H1 (cell line): ENCODE measurements at regions not wholly inside any gene's neighbourhood (a gene's known extent, or its start where the extent isn't known, plus 50 kb on each side); places are given as distances from the start of the nearest gene placed in this dataset.
A peak's percentile ranks its signal among the peaks of the same experiment; 100 is the strongest.

Experiments used
- CTCF ChIA-PET: fragments of 300-600 bp; sonication (Branson Sonifier 250); formaldehyde crosslinking; loops from one replicate; lab custom pipeline; 2021; ENCODE audit not compliant: partially characterized antibody; lab: Charles Lee
- POLR2A ChIA-PET: fragments of 300-600 bp; sonication (Branson Sonifier 250); formaldehyde crosslinking; loops from one replicate; lab custom pipeline; 2021; ENCODE audit warnings: inconsistent platforms; ENCODE audit not compliant: partially characterized antibody; lab: Charles Lee
- DNase-seq, 2 experiments: peaks; one replicate each; pipeline versions ENCODE4 v3.0.0 to v3.0.0-alpha.2; 2010 to 2022; ENCODE audit warnings: low spot score in 2 of 2, low read depth in 1 of 2, mixed read lengths in 1 of 2
- FAIRE-seq: peaks from 2 replicates; lab custom pipeline; 2011; peaks lifted over from hg19 to GRCh38; lab: Jason Lieb, UNC
- H2AFZ ChIP-seq: 2 replicates; pipeline ENCODE4 v1.8.1; 2012; ENCODE audit warnings: low read length, inconsistent platforms
- H2AK5ac ChIP-seq: 2 replicates; pipeline ENCODE4 v1.6.1; 2013; ENCODE audit warnings: low read depth, low read length
- H2BK120ac ChIP-seq: replicated peaks from 2 replicates; pipeline ENCODE3; 2013; ENCODE audit warnings: low read depth, low read length, inconsistent platforms
- H2BK12ac ChIP-seq: 2 replicates; pipeline ENCODE4 v1.6.1; 2013; ENCODE audit warnings: low read depth, low read length
- H2BK15ac ChIP-seq: 2 replicates; pipeline ENCODE4 v1.6.1; 2013; ENCODE audit warnings: low read length
- H2BK20ac ChIP-seq: 2 replicates; pipeline ENCODE4 v1.6.1; 2013; ENCODE audit warnings: low read length
- H2BK5ac ChIP-seq: 2 replicates; pipeline ENCODE4 v1.6.1; 2013; ENCODE audit warnings: low read depth, low read length
- H3K14ac ChIP-seq: 2 replicates; pipeline ENCODE4 v1.6.1; 2013; ENCODE audit warnings: inconsistent platforms; ENCODE audit not compliant: insufficient read length
- H3K18ac ChIP-seq: 2 replicates; pipeline ENCODE4 v1.6.1; 2013; ENCODE audit warnings: low read length; ENCODE audit errors: extremely low read depth
- H3K23ac ChIP-seq: 2 replicates; pipeline ENCODE4 v1.6.1; 2013; ENCODE audit warnings: inconsistent platforms; ENCODE audit not compliant: insufficient read length
- H3K23me2 ChIP-seq: 2 replicates; pipeline ENCODE4 v1.6.1; 2013; ENCODE audit warnings: low read depth, low read length
- H3K27ac ChIP-seq: 2 replicates; pipeline ENCODE4 v1.6.1; 2011; ENCODE audit warnings: low read depth, low read length, inconsistent platforms
- H3K27me3 ChIP-seq, 4 experiments: replicated peaks in 1 of 4; 1 replicate in 1 of 4; 2 replicates in 3 of 4; pipeline versions ENCODE4 v1.6.1 to v1.8.1; 2011 to 2013; ENCODE audit warnings: low read length in 3 of 4, mild to moderate bottlenecking in 3 of 4, inconsistent platforms in 2 of 4, mixed read lengths in 2 of 4, moderate library complexity in 1 of 4; ENCODE audit not compliant: control insufficient read depth in 3 of 4, insufficient read depth in 3 of 4; ENCODE audit errors: extremely low read depth in 1 of 4
- H3K36me3 ChIP-seq, 4 experiments: 2 replicates each; pipeline versions ENCODE4 v1.6.1 to v1.8.1; 2011 to 2013; ENCODE audit warnings: mild to moderate bottlenecking in 4 of 4, low read length in 3 of 4, moderate library complexity in 2 of 4, control low read depth in 1 of 4, inconsistent platforms in 1 of 4; ENCODE audit not compliant: insufficient read depth in 4 of 4, control insufficient read depth in 2 of 4
- H3K4ac ChIP-seq: replicated peaks from 2 replicates; pipeline ENCODE3; 2013; ENCODE audit warnings: low read length, low read depth, mixed read lengths, inconsistent platforms; ENCODE audit not compliant: insufficient read length
- H3K4me1 ChIP-seq, 4 experiments: replicated peaks in 1 of 4; 1 replicate in 1 of 4; 2 replicates in 3 of 4; pipeline versions ENCODE4 v1.6.1 to v1.8.1; 2011 to 2013; ENCODE audit warnings: low read length in 3 of 4, inconsistent platforms in 2 of 4, mixed read lengths in 1 of 4; ENCODE audit not compliant: insufficient read depth in 4 of 4, control insufficient read depth in 3 of 4
- H3K4me2 ChIP-seq, 2 experiments: 2 replicates each; pipeline versions ENCODE4 v1.6.1 to v1.8.1; 2011 to 2013; ENCODE audit warnings: low read depth in 2 of 2, low read length in 2 of 2, control low read depth in 1 of 2, inconsistent platforms in 1 of 2, mild to moderate bottlenecking in 1 of 2; ENCODE audit not compliant: insufficient read depth in 1 of 2
- H3K4me3 ChIP-seq, 4 experiments: fragments of 200-600, 300-600 bp in 1 of 4; sonication (generic), shearing (Covaris generic), sonication (Bioruptor Twin) in 1 of 4; 2 replicates each; pipeline versions ENCODE4 v1.5.1 to v1.8.1; 2011 to 2016; ENCODE audit warnings: low read length in 4 of 4, low read depth in 3 of 4, control low read depth in 2 of 4, inconsistent platforms in 2 of 4, mild to moderate bottlenecking in 2 of 4, mixed read lengths in 1 of 4, moderate library complexity in 1 of 4; ENCODE audit not compliant: insufficient read depth in 2 of 4; ENCODE audit errors: extremely low read depth in 1 of 4
- H3K56ac ChIP-seq: replicated peaks from 2 replicates; pipeline ENCODE3; 2013; ENCODE audit warnings: low read depth, mild to moderate bottlenecking, mixed read lengths, low read length, inconsistent platforms; ENCODE audit not compliant: insufficient read length
- H3K79me1 ChIP-seq: 2 replicates; pipeline ENCODE4 v1.6.1; 2013; ENCODE audit warnings: low read depth, low read length, control low read depth
- H3K79me2 ChIP-seq, 2 experiments: 2 replicates each; pipeline versions ENCODE4 v1.6.1 to v1.8.1; 2012 to 2013; ENCODE audit warnings: low read length in 2 of 2, mild to moderate bottlenecking in 2 of 2, inconsistent platforms in 1 of 2; ENCODE audit not compliant: insufficient read depth in 2 of 2, control insufficient read depth in 1 of 2
- H3K9ac ChIP-seq, 4 experiments: replicated peaks in 1 of 4; 1 replicate in 1 of 4; 2 replicates in 3 of 4; pipeline versions ENCODE4 v1.6.1 to v1.8.1; 2011 to 2013; ENCODE audit warnings: low read depth in 3 of 4, low read length in 3 of 4, control low read depth in 2 of 4, mild to moderate bottlenecking in 2 of 4, moderate library complexity in 2 of 4, inconsistent platforms in 1 of 4; ENCODE audit errors: extremely low read depth in 1 of 4
- H3K9me3 ChIP-seq, 2 experiments: 2 replicates each; pipeline versions ENCODE4 v1.6.1 to v1.8.1; 2012 to 2013; ENCODE audit warnings: mild to moderate bottlenecking in 2 of 2, moderate library complexity in 2 of 2, control low read depth in 1 of 2, inconsistent platforms in 1 of 2, low read depth in 1 of 2, low read length in 1 of 2, mixed read lengths in 1 of 2; ENCODE audit not compliant: insufficient read depth in 2 of 2
- H4K20me1 ChIP-seq, 2 experiments: replicated peaks in 1 of 2; 2 replicates each; pipeline versions ENCODE3 to v1.8.1; 2011 to 2013; ENCODE audit warnings: inconsistent platforms in 2 of 2, low read length in 2 of 2, mild to moderate bottlenecking in 1 of 2; ENCODE audit not compliant: insufficient read depth in 2 of 2, control insufficient read depth in 1 of 2
- H4K5ac ChIP-seq: 2 replicates; pipeline ENCODE4 v1.6.1; 2013; ENCODE audit warnings: low read length, low read depth, mixed read lengths, inconsistent platforms; ENCODE audit not compliant: insufficient read length
- H4K8ac ChIP-seq: 2 replicates; pipeline ENCODE4 v1.8.0; 2013; ENCODE audit warnings: mild to moderate bottlenecking, moderate library complexity, low read length, inconsistent platforms; ENCODE audit not compliant: insufficient read depth; ENCODE audit errors: extremely low read depth
- H4K91ac ChIP-seq: replicated peaks from 2 replicates; pipeline ENCODE3; 2013; ENCODE audit warnings: low read length, mixed read lengths, inconsistent platforms; ENCODE audit not compliant: insufficient read length
- ATF3 ChIP-seq: IDR thresholded peaks from 2 replicates; pipeline ENCODE4 v1.6.1; 2011; ENCODE audit warnings: low read depth, mild to moderate bottlenecking, low read length; ENCODE audit not compliant: insufficient read depth
- GTF2F1 ChIP-seq: IDR thresholded peaks from 2 replicates; pipeline ENCODE4 v1.6.1; 2012; ENCODE audit warnings: low read depth, low read length, improper control_type of control experiment, borderline replicate concordance
- MAX ChIP-seq: IDR thresholded peaks from 2 replicates; pipeline ENCODE4 v1.6.1; 2012; ENCODE audit warnings: inconsistent platforms
- POU5F1 ChIP-seq: IDR thresholded peaks from 2 replicates; pipeline ENCODE4 v1.6.1; 2011; ENCODE audit warnings: low read depth, mild to moderate bottlenecking, low read length, moderate library complexity
- TBP ChIP-seq: IDR thresholded peaks from 2 replicates; pipeline ENCODE4 v1.6.1; 2011; ENCODE audit warnings: low read depth, low read length, improper control_type of control experiment
- TCF12 ChIP-seq: IDR thresholded peaks from 2 replicates; pipeline ENCODE4 v1.6.1; 2011; ENCODE audit warnings: low read depth, mild to moderate bottlenecking, low read length

- Histone ChIP-seq H3K9me3 (no peaks in the 10 kb centered on the region), H3K14ac (no peak overlapping the region), H3K56ac (no peak overlapping the region), H3K36me3 (no peaks in the 10 kb centered on the region), H3K79me2 (no peaks in the 10 kb centered on the region), H3K4me3 (no peak overlapping the region), H3K4ac (no peak overlapping the region), H3K79me1 (no peaks in the 10 kb centered on the region), H3K4me2 (no peak overlapping the region), H4K8ac (no peak overlapping the region), H3K9ac (no peak overlapping the region), H4K20me1 (no peaks in the 10 kb centered on the region), H3K4me1 (no peaks in the 10 kb centered on the region), H2BK15ac (no peak overlapping the region), H3K23ac (no peak overlapping the region), H2AK5ac (no peak overlapping the region), H4K91ac (no peak overlapping the region), H3K18ac (no peak overlapping the region), H2BK20ac (no peak overlapping the region), H3K27me3 (no peaks in the 10 kb centered on the region), H2BK5ac (no peak overlapping the region)
- FAIRE-seq (no peak), DNase-seq (no peak)
- ChIA-PET POLR2A (no interaction called here), CTCF (interaction anchor here (0.8 to 0.9 kb wide), 2 partner anchors 26 to 31 kb away, joined by 3 read pairs; no protein-coding TSS in a partner anchor)
- TF ChIP-seq POU5F1 (no peak), GTF2F1 (no peak), TCF12 (no peak), ATF3 (no peak), MAX (no peak), TBP (no peak)
- TF ChIP-seq, all 59 proteins: peak for 0
- no peak overlapping the region for H2BK120ac ChIP-seq
- H2AFZ ChIP-seq, result 0 out of 2 replicates have a peak overlapping the region, but pooled peaks have one; percentile 81
- H3K23me2 ChIP-seq, result no peaks in the 10 kb centered on the region
- no peak overlapping the region for H3K27ac ChIP-seq
- H2BK12ac ChIP-seq, result no peak overlapping the region
- no peak overlapping the region for H4K5ac ChIP-seq
These were observed 231.5 kb downstream of the SLC7A11 start for GRCh38 chr4:138010639-138011038.
